GM12878 (cell line): ENCODE measurements at regions not wholly inside any gene's neighbourhood (a gene's known extent, or its start where the extent isn't known, plus 50 kb on each side); places are given as distances from the start of the nearest gene placed in this dataset.

Source experiments
- POU2F2 ChIP-seq: IDR thresholded peaks from 3 replicates; pipeline ENCODE4 v1.6.1; 2011; ENCODE audit warnings: low read depth, mild to moderate bottlenecking, low read length, borderline replicate concordance
- ZBTB40 ChIP-seq: fragments of 450-650 bp; IDR thresholded peaks from 2 replicates; pipeline ENCODE4 v1.6.1; 2016; ENCODE audit warnings: mild to moderate bottlenecking, moderate library complexity, borderline replicate concordance
- ZNF687 ChIP-seq: fragments of 450-650 bp; IDR thresholded peaks from 2 replicates; pipeline ENCODE4 v1.6.1; 2017; ENCODE audit warnings: mild to moderate bottlenecking, moderate library complexity
- TF ChIP-seq, protein P1 (sequence below): fragments of 450-650 bp; IDR thresholded peaks from 2 replicates; pipeline ENCODE4 v1.6.1; 2017; ENCODE audit warnings: mild to moderate bottlenecking, moderate library complexity

GRCh38 chr4:189215574-189215973, 725.1 kb upstream of the FRG1 start (continued):
- TF ChIP-seq, protein P1, sequence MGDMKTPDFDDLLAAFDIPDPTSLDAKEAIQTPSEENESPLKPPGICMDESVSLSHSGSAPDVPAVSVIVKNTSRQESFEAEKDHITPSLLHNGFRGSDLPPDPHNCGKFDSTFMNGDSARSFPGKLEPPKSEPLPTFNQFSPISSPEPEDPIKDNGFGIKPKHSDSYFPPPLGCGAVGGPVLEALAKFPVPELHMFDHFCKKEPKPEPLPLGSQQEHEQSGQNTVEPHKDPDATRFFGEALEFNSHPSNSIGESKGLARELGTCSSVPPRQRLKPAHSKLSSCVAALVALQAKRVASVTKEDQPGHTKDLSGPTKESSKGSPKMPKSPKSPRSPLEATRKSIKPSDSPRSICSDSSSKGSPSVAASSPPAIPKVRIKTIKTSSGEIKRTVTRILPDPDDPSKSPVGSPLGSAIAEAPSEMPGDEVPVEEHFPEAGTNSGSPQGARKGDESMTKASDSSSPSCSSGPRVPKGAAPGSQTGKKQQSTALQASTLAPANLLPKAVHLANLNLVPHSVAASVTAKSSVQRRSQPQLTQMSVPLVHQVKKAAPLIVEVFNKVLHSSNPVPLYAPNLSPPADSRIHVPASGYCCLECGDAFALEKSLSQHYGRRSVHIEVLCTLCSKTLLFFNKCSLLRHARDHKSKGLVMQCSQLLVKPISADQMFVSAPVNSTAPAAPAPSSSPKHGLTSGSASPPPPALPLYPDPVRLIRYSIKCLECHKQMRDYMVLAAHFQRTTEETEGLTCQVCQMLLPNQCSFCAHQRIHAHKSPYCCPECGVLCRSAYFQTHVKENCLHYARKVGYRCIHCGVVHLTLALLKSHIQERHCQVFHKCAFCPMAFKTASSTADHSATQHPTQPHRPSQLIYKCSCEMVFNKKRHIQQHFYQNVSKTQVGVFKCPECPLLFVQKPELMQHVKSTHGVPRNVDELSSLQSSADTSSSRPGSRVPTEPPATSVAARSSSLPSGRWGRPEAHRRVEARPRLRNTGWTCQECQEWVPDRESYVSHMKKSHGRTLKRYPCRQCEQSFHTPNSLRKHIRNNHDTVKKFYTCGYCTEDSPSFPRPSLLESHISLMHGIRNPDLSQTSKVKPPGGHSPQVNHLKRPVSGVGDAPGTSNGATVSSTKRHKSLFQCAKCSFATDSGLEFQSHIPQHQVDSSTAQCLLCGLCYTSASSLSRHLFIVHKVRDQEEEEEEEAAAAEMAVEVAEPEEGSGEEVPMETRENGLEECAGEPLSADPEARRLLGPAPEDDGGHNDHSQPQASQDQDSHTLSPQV = no peak
- TF ChIP-seq ZBTB40 (no peak), ZNF687 (no peak), POU2F2 (no peak)
